ENCODE measurements at regions not wholly inside any gene's neighbourhood (a gene's known extent, or its start where the extent isn't known, plus 50 kb on each side); places are given as distances from the start of the nearest gene placed in this dataset.

GRCh38 chr12:115771065-115771464, 506.4 kb downstream of the MED13L start (continued):
- no peak for TF ChIP-seq REST (IDR thresholded peaks at IDR 0.05; ENCODE audit: low read depth)
- TF ChIP-seq ZNF274 (IDR thresholded peaks at IDR 0.05; ENCODE audit: low read depth, low read length): no peak
- TF ChIP-seq SIN3A (IDR thresholded peaks at IDR 0.05; ENCODE audit: low read depth): no peak
- TF ChIP-seq TCF7L2 (IDR thresholded peaks at IDR 0.05; ENCODE audit: borderline replicate concordance, extremely low read depth, insufficient read depth, insufficient read length): no peak

- no peaks in the 10 kb centered on the region for H3K9me2 ChIP-seq (ENCODE audit: insufficient read depth)
- no peak overlapping the region for H3K9ac ChIP-seq (ENCODE audit: low read length)
- peaks cover 8 to 29% of the 10 kb centered on the region in 2 experiments for H3K4me1 ChIP-seq (ENCODE audit: control insufficient read depth in 1 of 2, insufficient read depth in 2 of 2, low read length in 2 of 2)
- no peaks in the 10 kb centered on the region for H4K20me1 ChIP-seq (ENCODE audit: insufficient read depth)
- RAD21 ChIA-PET (ENCODE audit: low non-redundant PET in 1 of 2, low total read pairs in 2 of 2, uncharacterized antibody in 2 of 2, unreplicated experiment in 2 of 2): no interaction called here
- no peak overlapping the region for H2AFZ ChIP-seq (ENCODE audit: low read depth, low read length, poor library complexity, severe bottlenecking)
- H3K79me2 ChIP-seq (ENCODE audit: insufficient read depth, low read length): no peaks in the 10 kb centered on the region
- H3K27me3 ChIP-seq (ENCODE audit: insufficient read depth, low read length): no peaks in the 10 kb centered on the region
- H3K4me2 ChIP-seq (ENCODE audit: low read length): no peak overlapping the region
- POLR2A ChIA-PET: no interaction called here
- ATAC-seq (no peak), DNase-seq (ENCODE audit: low read depth, low spot score) (no peak)
- CTCF ChIA-PET: interaction anchor here (1.1 to 1.2 kb wide), 3 partner anchors 1086 to 1108 kb away, joined by 3 to 4 read pairs (median 3); partner anchors contain the start of gene TBX3
- TF ChIP-seq CTCF (IDR thresholded peaks at IDR 0.05 in 2 of 3, conservative IDR thresholded peaks at IDR 0.05 in 1 of 3; ENCODE audit: borderline replicate concordance in 1 of 3, insufficient read depth in 1 of 3, low read depth in 2 of 3, low read length in 2 of 3): no peak
- TF ChIP-seq JUND (IDR thresholded peaks at IDR 0.05): no peak
- TF ChIP-seq ZFX (IDR thresholded peaks at IDR 0.05): no peak
- no peak for TF ChIP-seq FOSL1 (IDR thresholded peaks at IDR 0.05; ENCODE audit: low read depth)
- no peaks in the 10 kb centered on the region for H3K36me3 ChIP-seq (ENCODE audit: control insufficient read depth in 1 of 2, insufficient read depth in 2 of 2, low read length in 2 of 2)
- no peaks in the 10 kb centered on the region for H3K9me3 ChIP-seq (ENCODE audit: control insufficient read depth in 1 of 2, insufficient read depth in 1 of 2, low read depth in 1 of 2, low read length in 2 of 2)
- BruUV-seq (replicated peaks): no TSS peak
- H3K4me3 ChIP-seq (replicated peaks in 1 of 2; ENCODE audit: low read depth in 1 of 2, low read length in 2 of 2): no peak overlapping the region
- intact Hi-C loops (cut with micrococcal nuclease): loop anchor here (5.0 kb wide), 2 partner anchors 1088 to 1108 kb away; partner anchors contain the start of gene TBX3
- no peak overlapping the region for H3K27ac ChIP-seq (ENCODE audit: low read depth, low read length)
Measured at GRCh38 chr12:115770643-115771042, 506.9 kb downstream of the MED13L start.

All from HCT116 (cell line).